HepG2 (cell line): ENCODE measurements at regions not wholly inside any gene's neighbourhood (a gene's known extent, or its start where the extent isn't known, plus 50 kb on each side); places are given as distances from the start of the nearest gene placed in this dataset.

Source experiments
- ARHGAP35 ChIP-seq: sonication (generic); formaldehyde crosslinking; IDR thresholded peaks from 2 replicates; pipeline ENCODE4 v1.9.0; 2022; ENCODE audit warnings: mild to moderate bottlenecking, inconsistent platforms, moderate library complexity, missing genetic modification reagents, borderline replicate concordance
- CBFB ChIP-seq: sonication (generic); formaldehyde crosslinking; IDR thresholded peaks from 2 replicates; pipeline ENCODE4 v1.4.0; 2020; ENCODE audit warnings: missing genetic modification reagents
- ERF ChIP-seq: IDR thresholded peaks from 2 replicates; pipeline ENCODE4 v1.6.1; 2018; ENCODE audit warnings: missing biosample characterization, missing genetic modification reagents
- FOSL2 ChIP-seq: sonication (generic); formaldehyde crosslinking; IDR thresholded peaks from 2 replicates; pipeline ENCODE4 v1.4.0; 2020; ENCODE audit warnings: missing genetic modification reagents
- HMGA1 ChIP-seq: sonication (generic); formaldehyde crosslinking; conservative IDR thresholded peaks from 2 replicates; pipeline ENCODE4 v1.4.0; 2020; ENCODE audit warnings: missing genetic modification reagents
- HOMEZ ChIP-seq: IDR thresholded peaks from 2 replicates; pipeline ENCODE4 v1.6.1; 2016; ENCODE audit warnings: low read depth
- IRF2 ChIP-seq: IDR thresholded peaks from 2 replicates; pipeline ENCODE4 v1.6.1; 2018; ENCODE audit warnings: missing genetic modification reagents, missing compliant biosample characterization
- MAF1 ChIP-seq: sonication (generic); formaldehyde crosslinking; IDR thresholded peaks from 2 replicates; pipeline ENCODE4 v1.5.0; 2020; ENCODE audit warnings: missing genetic modification reagents, borderline replicate concordance
- MED1 ChIP-seq: sonication (generic); formaldehyde crosslinking; IDR thresholded peaks from 2 replicates; pipeline ENCODE4 v1.4.0; 2020; ENCODE audit warnings: missing genetic modification reagents
- MIXL1 ChIP-seq: IDR thresholded peaks from 2 replicates; pipeline ENCODE4 v1.6.1; 2016
- MXI1 ChIP-seq: IDR thresholded peaks from 3 replicates; pipeline ENCODE4 v1.6.1; 2012; ENCODE audit warnings: low read depth, low read length, inconsistent platforms, borderline replicate concordance
- NR2F6 ChIP-seq, 2 experiments: IDR thresholded peaks; 2 replicates each; pipeline ENCODE4 v1.6.1; 2016; ENCODE audit warnings: antibody characterized with exemption in 1 of 2, mild to moderate bottlenecking in 1 of 2
- PRDM15 ChIP-seq: sonication (generic); formaldehyde crosslinking; IDR thresholded peaks from 2 replicates; pipeline ENCODE4 v1.4.0; 2020; ENCODE audit warnings: missing genetic modification reagents
- RAD21 ChIP-seq: fragments of 450-650 bp; formaldehyde crosslinking; IDR thresholded peaks from 2 replicates; pipeline ENCODE4 v1.5.0; 2020; ENCODE audit warnings: mild to moderate bottlenecking
- RXRB ChIP-seq: IDR thresholded peaks from 2 replicates; pipeline ENCODE4 v1.6.1; 2016; ENCODE audit warnings: borderline replicate concordance, missing genetic modification reagents, missing compliant biosample characterization
- ZNF274 ChIP-seq: sonication (generic); formaldehyde crosslinking; IDR thresholded peaks from 2 replicates; pipeline ENCODE4 v1.5.1; 2020; ENCODE audit warnings: mild to moderate bottlenecking, missing genetic modification reagents
- ZNF558 ChIP-seq: sonication (generic); formaldehyde crosslinking; IDR thresholded peaks from 2 replicates; pipeline ENCODE4 v1.9.0; 2022; ENCODE audit warnings: mild to moderate bottlenecking, missing genetic modification reagents, borderline replicate concordance
- ZNF572 ChIP-seq: sonication (generic); formaldehyde crosslinking; IDR thresholded peaks from 2 replicates; pipeline ENCODE4 v1.5.1; 2020; ENCODE audit warnings: mild to moderate bottlenecking, missing genetic modification reagents
- TF ChIP-seq, protein P1 (sequence below): IDR thresholded peaks from 2 replicates; pipeline ENCODE4 v1.6.1; 2016; ENCODE audit warnings: low read depth, borderline replicate concordance
- TF ChIP-seq, protein P2 (sequence below): IDR thresholded peaks from 2 replicates; pipeline ENCODE4 v1.6.1; 2016; ENCODE audit warnings: mild to moderate bottlenecking
- TF ChIP-seq, protein P3 (sequence below): sonication (generic); formaldehyde crosslinking; IDR thresholded peaks from 2 replicates; pipeline ENCODE4 v1.4.0; 2020; ENCODE audit warnings: missing genetic modification reagents

- TF ChIP-seq MXI1 (no peak), MED1 (CRISPR knock-in tag) (0 out of 2 replicates have a peak, but pooled peaks have one; percentile 21), HOMEZ (CRISPR knock-in tag) (0 out of 2 replicates have a peak, but pooled peaks have one; percentile 26), CBFB (CRISPR knock-in tag) (0 out of 2 replicates have a peak, but pooled peaks have one; percentile 21), RAD21 (no peak), MAF1 (CRISPR knock-in tag) (peak; percentile 81), ARHGAP35 (CRISPR knock-in tag) (no peak), ZNF572 (CRISPR knock-in tag) (no peak), HMGA1 (CRISPR knock-in tag) (no peak), NR2F6 (IDR thresholded peaks at IDR 0.05) (no peak), NR2F6 (CRISPR knock-in tag; IDR thresholded peaks at IDR 0.05) (0 out of 2 replicates have a peak, but pooled peaks have one; percentile 15), IRF2 (CRISPR knock-in tag) (0 out of 2 replicates have a peak, but pooled peaks have one; percentile 49), MIXL1 (CRISPR knock-in tag) (no peak), ERF (CRISPR knock-in tag) (0 out of 2 replicates have a peak, but pooled peaks have one; percentile 10), ZNF274 (CRISPR knock-in tag) (no peak), RXRB (no peak), FOSL2 (CRISPR knock-in tag) (0 out of 2 replicates have a peak, but pooled peaks have one; percentile 34), PRDM15 (peak; percentile 31), ZNF558 (CRISPR knock-in tag) (no peak)
- TF ChIP-seq, protein P1, sequence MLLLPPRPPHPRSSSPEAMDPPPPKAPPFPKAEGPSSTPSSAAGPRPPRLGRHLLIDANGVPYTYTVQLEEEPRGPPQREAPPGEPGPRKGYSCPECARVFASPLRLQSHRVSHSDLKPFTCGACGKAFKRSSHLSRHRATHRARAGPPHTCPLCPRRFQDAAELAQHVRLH (CRISPR knock-in tag), result 0 out of 2 replicates have a peak, but pooled peaks have one; percentile 30
- TF ChIP-seq, protein P2, sequence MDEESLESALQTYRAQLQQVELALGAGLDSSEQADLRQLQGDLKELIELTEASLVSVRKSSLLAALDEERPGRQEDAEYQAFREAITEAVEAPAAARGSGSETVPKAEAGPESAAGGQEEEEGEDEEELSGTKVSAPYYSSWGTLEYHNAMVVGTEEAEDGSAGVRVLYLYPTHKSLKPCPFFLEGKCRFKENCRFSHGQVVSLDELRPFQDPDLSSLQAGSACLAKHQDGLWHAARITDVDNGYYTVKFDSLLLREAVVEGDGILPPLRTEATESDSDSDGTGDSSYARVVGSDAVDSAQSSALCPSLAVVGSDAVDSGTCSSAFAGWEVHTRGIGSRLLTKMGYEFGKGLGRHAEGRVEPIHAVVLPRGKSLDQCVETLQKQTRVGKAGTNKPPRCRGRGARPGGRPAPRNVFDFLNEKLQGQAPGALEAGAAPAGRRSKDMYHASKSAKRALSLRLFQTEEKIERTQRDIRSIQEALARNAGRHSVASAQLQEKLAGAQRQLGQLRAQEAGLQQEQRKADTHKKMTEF (CRISPR knock-in tag), result peak; percentile 67; the same call in 1 of the 2 replicates
- TF ChIP-seq, protein P3, sequence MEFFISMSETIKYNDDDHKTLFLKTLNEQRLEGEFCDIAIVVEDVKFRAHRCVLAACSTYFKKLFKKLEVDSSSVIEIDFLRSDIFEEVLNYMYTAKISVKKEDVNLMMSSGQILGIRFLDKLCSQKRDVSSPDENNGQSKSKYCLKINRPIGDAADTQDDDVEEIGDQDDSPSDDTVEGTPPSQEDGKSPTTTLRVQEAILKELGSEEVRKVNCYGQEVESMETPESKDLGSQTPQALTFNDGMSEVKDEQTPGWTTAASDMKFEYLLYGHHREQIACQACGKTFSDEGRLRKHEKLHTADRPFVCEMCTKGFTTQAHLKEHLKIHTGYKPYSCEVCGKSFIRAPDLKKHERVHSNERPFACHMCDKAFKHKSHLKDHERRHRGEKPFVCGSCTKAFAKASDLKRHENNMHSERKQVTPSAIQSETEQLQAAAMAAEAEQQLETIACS (CRISPR knock-in tag), result no peak
These were observed 71.6 kb downstream of the GPX5 start (continued) for GRCh38 chr6:28597217-28597835.
